SK-N-DZ (cell line): ENCODE measurements at regions not wholly inside any gene's neighbourhood (a gene's known extent, or its start where the extent isn't known, plus 50 kb on each side); places are given as distances from the start of the nearest gene placed in this dataset.
"Not testable (repeated sequence)": the region's sequence is repeated elsewhere in the genome, so short reads cannot be mapped to it uniquely, and the experiment has no call there.

ENCODE experiments used
- DNase-seq: peaks from one replicate; pipeline ENCODE4 v3.0.0-alpha.2; 2015; ENCODE audit warnings: low spot score

- no peak for DNase-seq
Measured at GRCh38 chr21:15203740-15204139, 138.9 kb upstream of the NRIP1 start.

DNA sequence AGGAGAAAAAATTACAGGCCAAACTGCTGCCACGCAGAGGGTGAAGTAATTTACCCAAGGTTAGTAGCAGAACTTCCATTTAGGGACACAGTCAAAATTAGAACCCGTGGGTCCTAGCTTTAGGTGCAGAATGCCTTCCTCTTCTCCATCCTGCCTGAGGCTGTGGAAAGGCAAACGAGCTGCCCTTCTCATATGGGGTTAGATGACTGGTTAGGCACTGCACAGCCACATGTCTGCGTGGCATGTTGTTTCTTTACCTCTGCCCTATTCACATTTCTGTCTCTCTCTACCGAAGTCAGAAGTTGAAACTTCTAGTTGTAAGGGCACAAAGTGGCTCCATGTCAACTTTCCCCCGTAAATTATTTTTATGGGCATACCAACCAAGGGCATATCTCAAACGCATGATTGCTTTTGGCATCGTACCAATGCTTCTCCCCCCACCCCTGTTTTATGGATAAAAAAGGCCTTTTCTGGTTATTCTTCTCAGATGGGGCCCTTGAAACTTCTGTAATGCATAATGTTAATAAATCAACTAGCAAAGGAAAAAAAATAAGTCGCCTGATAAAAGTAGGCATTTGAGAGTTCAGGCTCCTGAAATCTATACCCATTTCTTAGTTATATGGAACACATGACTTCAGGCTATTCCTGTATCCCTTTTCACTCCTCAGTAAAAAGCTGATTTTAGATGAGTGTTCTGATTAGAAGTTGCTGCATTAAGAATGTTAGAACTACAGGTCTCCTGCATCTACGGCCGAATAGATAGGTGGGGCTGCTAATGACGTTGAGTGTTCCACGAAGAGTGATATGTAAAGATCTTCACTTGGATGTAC, 139.6 kb upstream of the NRIP1 start:
- DNase-seq = no peak

DNA sequence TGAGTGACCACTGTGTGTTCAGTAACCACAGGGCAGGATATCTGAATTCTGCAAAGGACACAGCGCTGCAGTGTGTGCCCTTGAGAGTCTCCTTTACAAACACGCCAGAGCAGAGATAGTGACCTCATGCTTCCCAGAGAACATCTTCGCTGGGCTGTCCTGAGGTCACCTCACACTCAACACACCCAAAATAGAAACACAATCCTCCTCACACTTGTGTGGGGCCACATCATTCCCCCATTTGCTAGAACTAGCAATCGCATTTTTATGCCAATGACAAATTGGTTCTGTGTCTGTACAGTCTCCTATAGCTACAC, 140.1 kb upstream of the NRIP1 start:
- DNase-seq = no peak

GRCh38 chr21:15206514-15206913, 141.7 kb upstream of the NRIP1 start:
- DNase-seq = no peak

- no peak for DNase-seq
Measured at GRCh38 chr21:15207231-15207630, 142.4 kb upstream of the NRIP1 start.

GRCh38 chr21:15207635-15208370, 143.0 kb upstream of the NRIP1 start:
- DNase-seq = no peak

GRCh38 chr21:15208786-15209185, 144.0 kb upstream of the NRIP1 start:
- DNase-seq = no peak

DNA sequence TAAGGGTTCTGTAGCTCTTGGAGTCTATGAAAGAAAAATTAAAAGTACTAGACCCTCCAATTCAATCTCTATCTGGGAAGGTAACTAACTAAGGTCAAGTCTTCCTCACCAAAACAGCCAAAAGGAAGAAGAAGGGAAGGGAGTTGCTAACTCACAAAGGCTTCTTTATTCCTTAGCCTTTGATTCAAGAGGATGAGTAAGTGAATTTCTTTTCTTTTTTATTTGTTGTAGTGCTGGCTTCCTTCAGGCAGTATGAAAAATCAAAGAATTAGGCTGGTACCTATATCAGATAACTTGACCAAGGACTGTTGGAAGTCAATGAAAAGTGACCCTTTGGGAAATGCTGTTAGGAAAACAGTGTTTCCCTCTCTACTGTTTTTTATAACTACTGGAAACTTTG, 144.4 kb upstream of the NRIP1 start:
- no peak for DNase-seq

DNA sequence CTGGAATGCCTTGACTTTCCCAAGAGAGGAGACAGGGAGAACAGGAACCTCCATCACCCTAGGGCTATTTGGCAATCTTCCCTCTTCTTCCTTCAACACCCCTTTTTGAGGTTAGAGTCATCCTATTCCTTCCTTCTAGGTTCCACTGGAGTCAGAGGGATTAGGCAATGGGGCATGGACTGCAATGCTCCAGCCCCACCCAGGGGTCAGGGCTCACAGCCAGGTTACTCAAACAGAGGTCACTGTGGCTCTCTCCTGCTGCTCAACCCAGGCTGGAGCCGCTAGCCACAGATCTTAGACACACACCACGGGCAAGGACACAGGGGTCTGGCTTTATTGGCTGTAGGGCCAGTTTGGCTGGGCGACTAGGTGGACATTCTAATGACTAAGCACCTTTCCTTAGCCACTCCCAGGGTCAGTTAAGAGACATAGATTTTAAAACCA, 145.5 kb upstream of the NRIP1 start:
- no peak for DNase-seq

GRCh38 chr21:15211491-15212133, 146.8 kb upstream of the NRIP1 start:
- DNase-seq = no peak

- DNase-seq = no peak
Measured at GRCh38 chr21:15212206-15212605, 147.4 kb upstream of the NRIP1 start.

- not testable (repeated sequence) for DNase-seq
Measured at GRCh38 chr21:15218476-15218875, 153.7 kb upstream of the NRIP1 start.

- no peak for DNase-seq
Measured at GRCh38 chr21:15219039-15219438, 154.2 kb upstream of the NRIP1 start.

DNA sequence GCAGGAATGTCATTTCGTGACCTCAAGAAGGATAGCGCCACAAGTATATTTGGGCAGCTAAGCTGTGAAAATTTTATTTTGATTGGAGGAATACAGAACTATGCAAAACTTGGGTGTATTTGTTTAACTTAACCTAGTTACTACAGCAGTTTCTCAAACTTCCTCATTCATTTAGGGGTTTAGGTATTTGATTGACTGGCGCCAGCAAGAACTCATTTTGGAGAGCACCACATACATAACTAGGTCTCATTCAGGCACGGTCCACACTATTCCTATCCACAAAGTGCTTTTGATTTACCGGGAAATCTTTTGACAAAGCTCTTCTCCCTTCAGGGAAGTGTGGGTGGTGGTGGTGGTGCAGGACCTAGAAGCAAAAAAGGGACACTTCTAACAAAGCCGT, 155.1 kb upstream of the NRIP1 start:
- DNase-seq = no peak

DNA sequence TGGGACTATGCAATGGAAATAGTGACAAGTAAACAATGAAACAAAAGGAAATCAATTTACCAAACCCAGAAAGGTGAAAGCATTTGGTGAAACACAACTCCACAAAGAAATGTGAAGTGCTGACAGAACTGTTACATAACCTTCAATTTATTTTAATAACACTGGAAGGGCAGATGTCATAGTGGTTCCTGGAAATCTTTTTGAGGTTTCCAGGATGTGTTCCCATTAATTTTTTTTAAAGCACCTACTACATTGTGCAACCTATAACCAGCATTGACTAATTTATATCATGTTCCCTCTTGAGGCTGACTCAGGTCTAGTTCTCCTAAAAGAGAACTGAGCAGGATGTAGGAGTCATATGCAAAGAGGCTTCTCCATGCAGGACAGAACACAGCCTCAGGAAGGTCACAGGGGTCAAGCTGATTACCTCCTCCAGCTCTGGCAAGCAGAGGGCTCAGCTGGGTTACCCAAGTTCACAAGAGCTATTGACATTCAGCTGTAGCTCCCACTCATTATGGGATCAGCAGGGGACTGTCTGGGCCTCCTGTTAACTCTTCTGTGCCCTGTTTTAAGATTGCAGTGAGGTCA, 157.1 kb upstream of the NRIP1 start:
- DNase-seq = peak; percentile 81

DNA sequence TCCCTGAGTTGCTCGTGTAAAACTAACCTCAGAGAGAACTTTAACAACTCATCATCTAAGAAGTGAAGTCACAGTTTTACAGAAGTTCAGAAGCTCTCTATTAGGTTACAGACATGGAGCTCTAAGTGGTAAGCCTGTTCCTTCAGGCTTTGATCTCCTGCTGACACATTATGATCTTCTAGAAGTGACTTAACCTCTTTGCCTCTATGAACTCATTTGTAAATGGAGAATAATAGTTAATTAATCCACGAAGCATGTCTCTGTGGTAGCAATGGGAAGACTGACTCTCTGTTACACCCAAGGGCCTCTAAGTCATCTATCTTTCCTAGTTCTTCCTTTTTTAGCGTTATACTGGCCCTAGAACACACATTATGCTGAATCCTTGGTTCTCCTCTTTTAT, 157.9 kb upstream of the NRIP1 start:
- no peak for DNase-seq

GRCh38 chr21:15224346-15225086, 159.7 kb upstream of the NRIP1 start:
- DNase-seq = no peak

DNA sequence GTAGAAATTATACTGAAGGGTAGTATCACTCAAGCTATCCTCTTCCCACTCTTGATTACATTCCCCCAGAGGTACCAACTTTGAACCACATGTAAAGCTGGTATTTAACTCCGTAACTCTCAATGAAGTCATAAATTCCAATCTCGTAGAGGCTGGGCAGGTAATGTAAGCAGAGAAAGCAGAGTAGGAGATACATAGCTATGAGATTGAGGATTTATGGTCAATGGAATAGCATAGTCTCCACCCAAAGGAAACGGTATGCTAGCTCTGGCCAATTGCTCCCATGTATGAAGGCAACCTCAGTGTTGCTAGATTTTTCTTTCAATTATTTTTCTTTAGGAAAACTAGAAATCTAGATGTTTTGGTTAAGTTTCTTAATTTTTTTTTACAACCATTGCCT, 163.1 kb upstream of the NRIP1 start:
- DNase-seq = no peak

GRCh38 chr21:15229390-15229789, 164.6 kb upstream of the NRIP1 start:
- no peak for DNase-seq

DNA sequence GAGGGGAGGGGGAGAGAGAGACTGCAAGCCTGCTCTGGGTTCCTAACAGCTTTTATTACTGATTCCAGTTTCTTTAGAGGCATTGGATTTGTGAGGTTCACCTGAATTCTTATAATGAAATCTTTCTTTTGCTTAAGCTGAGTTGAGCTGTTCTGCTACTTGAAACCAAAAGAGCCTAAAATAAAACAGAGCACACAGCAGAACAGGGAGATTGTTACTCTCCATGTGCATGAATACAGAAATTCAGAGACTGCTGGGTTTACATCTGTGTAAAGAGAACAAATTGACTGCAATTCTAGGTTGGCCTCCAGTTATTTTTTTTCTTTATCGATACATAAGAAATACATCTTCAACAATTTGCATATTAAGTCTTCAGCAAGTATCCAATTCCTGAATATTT, 168.8 kb upstream of the NRIP1 start:
- DNase-seq = no peak

DNA sequence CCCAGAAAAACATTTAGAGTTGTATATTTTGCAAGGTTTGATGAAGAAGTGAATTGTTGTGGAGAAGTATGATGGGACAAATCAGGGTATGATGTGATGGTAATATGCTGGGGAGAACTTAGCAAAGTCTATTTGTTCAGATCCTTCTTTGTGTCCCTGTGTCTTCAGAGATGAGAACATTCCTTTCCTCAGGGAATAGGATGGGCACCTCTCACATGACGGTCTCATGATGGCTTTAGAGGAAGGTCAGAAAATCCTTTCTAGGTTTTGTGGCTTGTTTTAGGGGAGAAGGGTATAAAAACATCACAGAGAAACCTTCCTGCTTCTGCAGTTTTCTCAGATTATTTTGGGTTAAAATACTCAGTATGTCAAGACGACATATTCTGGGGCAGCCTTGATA, 171.3 kb upstream of the NRIP1 start:
- DNase-seq = no peak

- no peak for DNase-seq
Measured at GRCh38 chr21:15240848-15241247, 176.0 kb upstream of the NRIP1 start.
